Mesodermal cell (in vitro differentiated cells): ENCODE measurements at regions not wholly inside any gene's neighbourhood (a gene's known extent, or its start where the extent isn't known, plus 50 kb on each side); places are given as distances from the start of the nearest gene placed in this dataset.

Experiments
- H3K27ac ChIP-seq: 2 replicates; pipeline ENCODE4 v1.7.0; 2013; ENCODE audit warnings: mild to moderate bottlenecking, low read depth, low read length, moderate library complexity; ENCODE audit not compliant: severe bottlenecking
- H3K36me3 ChIP-seq: 2 replicates; pipeline ENCODE4 v1.7.1; 2013; ENCODE audit warnings: mild to moderate bottlenecking, low read length, moderate library complexity; ENCODE audit not compliant: control insufficient read depth, insufficient read depth
- H3K4me1 ChIP-seq: one replicate; pipeline ENCODE4 v1.7.1; 2013; ENCODE audit warnings: mild to moderate bottlenecking, low read length; ENCODE audit not compliant: insufficient read depth, control insufficient read depth, poor library complexity, severe bottlenecking
- H3K4me3 ChIP-seq: 2 replicates; pipeline ENCODE4 v1.7.0; 2013; ENCODE audit warnings: low read length, control low read depth, mild to moderate bottlenecking; ENCODE audit not compliant: insufficient read depth, poor library complexity, severe bottlenecking; ENCODE audit errors: extremely low read depth
- H3K9me3 ChIP-seq: 2 replicates; pipeline ENCODE4 v1.7.1; 2013; ENCODE audit warnings: mild to moderate bottlenecking, low read length, moderate library complexity; ENCODE audit not compliant: control insufficient read depth
- WGBS, 2 experiments: methylation state at CpG; one replicate each; pipeline ENCODE4 v1.1.5; 2013; ENCODE audit warnings: missing lambda C conversion rate in 2 of 2; ENCODE audit not compliant: insufficient coverage in 2 of 2; 5-methylcytosine and 5-hydroxymethylcytosine counted together

DNA sequence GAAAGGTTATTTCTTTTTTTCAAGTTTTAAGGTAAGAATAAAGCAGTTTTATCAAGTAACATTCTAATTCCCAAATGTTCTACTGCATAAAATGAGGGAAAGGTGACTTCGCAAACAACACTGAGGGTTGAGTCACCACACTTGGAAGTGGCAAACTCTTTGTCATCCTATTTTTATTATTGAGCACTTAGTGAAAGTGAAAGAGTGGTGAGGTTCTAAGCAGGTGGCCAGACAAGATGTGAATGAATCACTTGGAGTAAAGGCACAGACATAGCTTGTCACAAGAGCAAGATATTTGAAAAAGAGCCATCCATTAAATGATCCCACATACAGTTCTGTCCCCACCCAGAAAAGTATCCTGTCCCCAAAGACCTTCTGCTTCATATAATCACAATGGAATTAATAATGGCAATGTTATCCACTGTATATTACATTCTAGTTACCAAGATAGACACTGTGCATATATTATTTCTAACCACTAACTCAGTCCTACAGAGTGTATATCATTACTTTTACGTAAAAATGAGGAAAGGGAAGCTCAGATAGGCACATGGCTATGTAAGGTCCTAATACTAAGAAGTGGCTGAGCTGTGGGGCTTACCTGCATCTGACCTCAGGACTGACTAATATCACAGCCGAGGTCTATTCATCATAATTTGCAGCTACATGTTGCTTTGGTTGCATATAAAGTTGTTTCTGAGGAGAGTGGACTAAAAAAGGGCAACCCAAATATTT, 730.4 kb upstream of the MEF2C start:
- 100% methylated on average over 1 of the region's 3 CpGs; no CpG with 5 or more reads in 1 of the 2 experiments for WGBS, 2 experiments
- no peaks in the 10 kb centered on the region for H3K9me3 ChIP-seq
- H3K4me3 ChIP-seq: no peak overlapping the region
- no peaks in the 10 kb centered on the region for H3K36me3 ChIP-seq
- H3K4me1 ChIP-seq: no peaks in the 10 kb centered on the region
- no peak overlapping the region for H3K27ac ChIP-seq

DNA sequence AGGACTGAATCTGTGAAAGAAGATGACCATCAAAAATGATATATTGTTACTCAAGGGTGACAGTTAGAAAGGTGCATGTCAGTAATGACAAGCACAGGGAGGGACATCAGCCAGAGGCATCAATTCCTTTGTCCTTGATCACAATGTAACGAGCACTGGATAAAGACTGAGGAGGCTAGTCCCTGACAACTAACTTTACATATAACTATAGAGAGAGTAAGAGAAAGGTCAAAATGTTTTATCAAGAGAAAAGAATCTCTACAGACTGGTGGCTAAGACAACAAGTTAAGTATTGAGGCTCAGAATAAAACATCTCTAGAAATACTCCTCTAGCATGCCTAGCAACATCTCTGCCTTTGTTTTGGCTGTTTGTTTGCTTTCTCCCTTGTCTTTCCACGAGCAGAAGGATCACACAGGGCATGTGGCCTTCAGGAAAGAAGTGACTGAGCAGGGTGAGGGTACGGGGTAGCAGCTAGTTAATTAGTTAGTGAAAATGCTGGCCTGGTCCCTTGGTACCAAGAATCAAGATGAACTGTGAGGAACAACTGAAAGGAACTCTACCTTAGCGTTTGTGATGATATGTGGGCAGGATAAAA, 724.1 kb upstream of the MEF2C start:
- no peak overlapping the region for H3K27ac ChIP-seq
- no peaks in the 10 kb centered on the region for H3K4me1 ChIP-seq
- WGBS, 2 experiments: 36 to 58% methylated on average over 2 of the region's 4 CpGs

DNA sequence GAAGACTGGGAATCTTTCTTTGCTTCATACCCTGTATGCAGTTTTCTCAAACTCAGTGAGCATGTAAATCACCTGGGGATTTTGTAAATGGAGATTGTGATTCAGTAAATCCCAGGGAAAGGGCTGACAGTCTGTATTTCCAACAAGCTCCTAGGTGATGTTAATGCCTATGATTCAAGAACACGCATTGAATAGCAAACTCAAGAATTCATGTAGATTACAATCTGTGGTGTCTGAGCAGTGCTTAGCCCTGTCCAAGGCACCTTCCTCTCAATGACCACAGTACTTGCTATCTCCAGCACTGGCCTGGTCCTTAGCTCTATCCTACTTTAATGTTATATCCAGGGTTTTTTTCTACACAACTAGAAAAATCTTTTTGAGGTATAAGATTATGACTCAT, 721.4 kb upstream of the MEF2C start:
- Histone ChIP-seq H3K4me1 (no peaks in the 10 kb centered on the region), H3K4me3 (no peak overlapping the region), H3K36me3 (no peaks in the 10 kb centered on the region), H3K9me3 (no peaks in the 10 kb centered on the region), H3K27ac (no peak overlapping the region)
- WGBS, 2 experiments: 83% methylated on average over 1 of the region's 1 CpG; no CpG with 5 or more reads in 1 of the 2 experiments

More for the DNA sequence above, 724.1 kb upstream of the MEF2C start:
- no peak overlapping the region for H3K4me3 ChIP-seq
- no peaks in the 10 kb centered on the region for H3K9me3 ChIP-seq
- H3K36me3 ChIP-seq: no peaks in the 10 kb centered on the region

DNA sequence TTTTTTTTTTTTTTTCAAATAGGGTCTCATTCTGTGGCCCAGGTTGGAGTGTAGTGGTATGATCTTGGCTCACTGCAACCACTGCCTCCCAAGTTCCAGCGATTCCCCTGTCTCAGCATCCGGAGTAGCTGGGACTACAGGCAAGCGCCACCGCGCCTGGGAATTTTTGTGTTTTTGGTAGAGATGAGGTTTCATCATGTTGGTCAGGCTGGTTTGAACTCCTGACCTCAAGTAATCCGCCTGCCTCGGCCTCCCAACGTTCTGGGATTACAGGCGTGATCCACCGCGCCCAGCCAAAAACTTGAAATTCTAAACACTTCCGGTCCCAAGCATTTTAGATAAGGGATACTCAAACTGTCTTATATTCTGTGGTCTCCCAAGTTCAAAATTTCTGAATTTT, 718.9 kb upstream of the MEF2C start:
- Histone ChIP-seq H3K27ac (no peak overlapping the region), H3K4me3 (no peak overlapping the region), H3K36me3 (no peaks in the 10 kb centered on the region), H3K4me1 (no peaks in the 10 kb centered on the region), H3K9me3 (no peaks in the 10 kb centered on the region)
- WGBS, 2 experiments: 82 to 98% methylated on average over 8 of the region's 12 CpGs

DNA sequence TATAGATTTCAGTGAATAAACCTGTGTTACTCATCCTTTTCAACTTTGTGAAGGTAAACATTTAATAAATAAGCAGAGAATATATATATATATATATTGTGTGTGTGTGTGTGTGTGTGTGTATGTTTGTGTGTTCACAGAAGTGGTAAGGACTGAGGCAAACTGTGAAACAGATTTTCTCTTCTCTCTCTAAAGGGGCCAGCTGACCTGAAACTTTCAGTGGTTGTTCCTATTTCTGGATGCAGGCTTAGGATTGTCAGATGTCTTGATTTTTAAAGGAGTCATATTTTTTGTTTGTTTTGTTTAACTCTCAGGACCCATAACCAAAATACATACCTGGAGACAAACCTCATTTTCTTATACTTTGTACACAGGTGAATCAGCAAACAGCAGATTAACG, 714.9 kb upstream of the MEF2C start:
- H3K9me3 ChIP-seq: no peaks in the 10 kb centered on the region
- no peak overlapping the region for H3K27ac ChIP-seq
- no peaks in the 10 kb centered on the region for H3K4me1 ChIP-seq
- H3K4me3 ChIP-seq: no peak overlapping the region
- 83 to 89% methylated on average over 1 of the region's 1 CpG for WGBS, 2 experiments
- H3K36me3 ChIP-seq: no peaks in the 10 kb centered on the region

- WGBS, 2 experiments: 100% methylated on average over 1 of the region's 2 CpGs; no CpG with 5 or more reads in 1 of the 2 experiments
- Histone ChIP-seq H3K9me3 (no peaks in the 10 kb centered on the region), H3K4me3 (no peak overlapping the region), H3K4me1 (no peaks in the 10 kb centered on the region), H3K27ac (no peak overlapping the region), H3K36me3 (no peaks in the 10 kb centered on the region)
These were observed 713.8 kb upstream of the MEF2C start for GRCh38 chr5:89596821-89597220.

- Histone ChIP-seq H3K36me3 (no peaks in the 10 kb centered on the region), H3K27ac (no peak overlapping the region), H3K4me3 (no peak overlapping the region), H3K9me3 (no peaks in the 10 kb centered on the region), H3K4me1 (no peaks in the 10 kb centered on the region)
- WGBS, 2 experiments: no CpG with 5 or more reads among the region's 1 CpG
These were observed 712.1 kb upstream of the MEF2C start for GRCh38 chr5:89595056-89595455.

DNA sequence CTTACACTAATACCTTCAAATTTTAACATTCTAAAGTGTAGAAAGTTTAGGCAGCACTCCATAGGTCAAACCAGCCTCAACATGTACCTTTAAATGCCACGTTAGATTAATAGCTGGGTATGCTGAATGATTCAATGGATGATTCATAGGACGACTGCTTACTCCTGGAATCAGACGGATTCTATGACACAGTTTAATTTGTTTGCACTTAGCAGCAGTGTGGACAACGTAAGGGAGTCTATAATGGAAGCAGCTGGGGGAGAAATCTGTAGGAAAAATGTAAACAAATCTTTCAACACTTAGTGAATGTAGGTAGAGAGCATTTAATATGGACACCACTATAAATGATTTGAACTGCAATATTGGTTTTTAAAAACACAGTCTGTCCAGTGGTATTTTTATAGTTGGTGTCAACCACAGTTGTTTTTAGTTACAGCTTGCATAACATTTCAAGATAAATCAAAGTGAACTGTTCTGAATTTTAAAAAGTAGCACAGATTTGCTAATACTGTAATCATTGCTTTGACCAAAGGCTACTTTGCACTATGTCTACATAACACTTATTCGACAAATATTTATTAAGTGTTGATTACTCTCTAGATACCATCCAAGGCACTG, 701.5 kb upstream of the MEF2C start:
- WGBS, 2 experiments: 95 to 100% methylated on average over 2 to 3 of the region's 5 CpGs
- Histone ChIP-seq H3K9me3 (no peaks in the 10 kb centered on the region), H3K4me1 (no peaks in the 10 kb centered on the region), H3K4me3 (no peak overlapping the region), H3K36me3 (no peaks in the 10 kb centered on the region), H3K27ac (no peak overlapping the region)

GRCh38 chr5:89583534-89583933, 700.5 kb upstream of the MEF2C start:
- Histone ChIP-seq H3K4me3 (no peak overlapping the region), H3K4me1 (no peaks in the 10 kb centered on the region), H3K27ac (no peak overlapping the region), H3K9me3 (no peaks in the 10 kb centered on the region), H3K36me3 (no peaks in the 10 kb centered on the region)

GRCh38 chr5:89582768-89583339, 699.9 kb upstream of the MEF2C start:
- Histone ChIP-seq H3K4me3 (no peak overlapping the region), H3K4me1 (no peaks in the 10 kb centered on the region), H3K9me3 (no peaks in the 10 kb centered on the region), H3K27ac (no peak overlapping the region), H3K36me3 (no peaks in the 10 kb centered on the region)
- no CpG with 5 or more reads among the region's 1 CpG for WGBS, 2 experiments

- H3K9me3 ChIP-seq: no peaks in the 10 kb centered on the region
- 100% methylated on average over 1 of the region's 2 CpGs for WGBS, 2 experiments
- no peaks in the 10 kb centered on the region for H3K36me3 ChIP-seq
- no peak overlapping the region for H3K27ac ChIP-seq
- H3K4me1 ChIP-seq: no peaks in the 10 kb centered on the region
- no peak overlapping the region for H3K4me3 ChIP-seq
These were observed 698.0 kb upstream of the MEF2C start for GRCh38 chr5:89580976-89581375.
